SIG-M5 treated with dmso at 0.1 percent for 504 hours (cell line): ENCODE measurements at regions not wholly inside any gene's neighbourhood (a gene's known extent, or its start where the extent isn't known, plus 50 kb on each side); places are given as distances from the start of the nearest gene placed in this dataset.
"Not testable (repeated sequence)": the region's sequence is repeated elsewhere in the genome, so short reads cannot be mapped to it uniquely, and the experiment has no call there.

Experiments
- DNase-seq: peaks from one replicate; lab custom pipeline; 2025; ENCODE audit not compliant: unreplicated experiment; lab: John Stamatoyannopoulos, UW

GRCh38 chr22:27045103-27045947, 387.9 kb downstream of the MIAT start:
- no peak for DNase-seq

GRCh38 chr22:27046086-27046485, 388.7 kb downstream of the MIAT start:
- no peak for DNase-seq

- no peak for DNase-seq
These were observed 389.2 kb downstream of the MIAT start for GRCh38 chr22:27046603-27047002.

- DNase-seq, result no peak
These were observed 393.4 kb downstream of the MIAT start for GRCh38 chr22:27050771-27051170.

- DNase-seq, result no peak
These were observed 394.0 kb downstream of the MIAT start for GRCh38 chr22:27051407-27051806.

- DNase-seq, result no peak
These were observed 400.3 kb downstream of the MIAT start for GRCh38 chr22:27057717-27058116.

- DNase-seq, result no peak
These were observed 402.8 kb downstream of the MIAT start for GRCh38 chr22:27060190-27060589.

GRCh38 chr22:27062910-27063309, 405.5 kb downstream of the MIAT start:
- DNase-seq, result no peak

GRCh38 chr22:27063406-27063805, 406.0 kb downstream of the MIAT start:
- no peak for DNase-seq

- no peak for DNase-seq
These were observed 406.5 kb downstream of the MIAT start for GRCh38 chr22:27063841-27064240.

GRCh38 chr22:27064386-27064785, 407.0 kb downstream of the MIAT start:
- DNase-seq, result no peak

GRCh38 chr22:27065279-27065678, 407.9 kb downstream of the MIAT start:
- no peak for DNase-seq

- DNase-seq, result no peak
These were observed 409.5 kb downstream of the MIAT start for GRCh38 chr22:27066856-27067255.

GRCh38 chr22:27068121-27068520, 410.7 kb downstream of the MIAT start:
- DNase-seq, result no peak

- no peak for DNase-seq
These were observed 413.2 kb downstream of the MIAT start for GRCh38 chr22:27070594-27070993.

GRCh38 chr22:27073601-27074425, 416.4 kb downstream of the MIAT start:
- DNase-seq, result no peak

GRCh38 chr22:27075028-27075678, 417.8 kb downstream of the MIAT start:
- no peak for DNase-seq

GRCh38 chr22:27075891-27076290, 418.5 kb downstream of the MIAT start:
- DNase-seq, result no peak

- not testable (repeated sequence) for DNase-seq
These were observed 420.7 kb downstream of the MIAT start for GRCh38 chr22:27078064-27078463.

- DNase-seq, result no peak
These were observed 422.7 kb downstream of the MIAT start for GRCh38 chr22:27080036-27080578.

- DNase-seq, result no peak
These were observed 423.5 kb downstream of the MIAT start for GRCh38 chr22:27080863-27081262.
